G401 (cell line): ENCODE measurements at regions not wholly inside any gene's neighbourhood (a gene's known extent, or its start where the extent isn't known, plus 50 kb on each side); places are given as distances from the start of the nearest gene placed in this dataset.

Source experiments
- DNase-seq: peaks from one replicate; pipeline ENCODE4 v3.0.0-alpha.2; 2015; ENCODE audit warnings: low spot score
- in situ Hi-C: cut with HindIII; loops from 2 replicates; pipeline ENCODE4 v1.10.0; 2016; ENCODE audit warnings: low sequenced_read_pairs, mixed read lengths

DNA sequence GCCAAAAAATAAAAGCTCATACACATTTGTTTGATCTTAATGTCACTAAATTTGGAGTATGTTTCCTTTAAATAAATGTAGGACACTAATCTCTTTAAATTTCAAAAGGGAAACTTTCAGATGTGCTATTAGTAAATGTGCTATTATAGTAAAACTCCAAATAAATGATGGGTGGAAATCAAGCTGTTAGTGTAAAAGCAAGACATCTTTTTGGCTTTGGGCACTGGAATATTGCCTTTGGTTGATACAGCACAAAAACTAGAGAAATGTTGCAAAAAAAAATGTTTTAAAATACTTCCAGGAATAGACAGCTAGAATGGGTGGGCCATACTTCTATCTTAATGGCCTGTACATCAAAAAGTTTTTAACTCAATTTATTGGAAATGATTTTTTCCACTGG, 151.6 kb downstream of the FBXO8 start:
- in situ Hi-C loops: no loop called here
- DNase-seq: no peak

DNA sequence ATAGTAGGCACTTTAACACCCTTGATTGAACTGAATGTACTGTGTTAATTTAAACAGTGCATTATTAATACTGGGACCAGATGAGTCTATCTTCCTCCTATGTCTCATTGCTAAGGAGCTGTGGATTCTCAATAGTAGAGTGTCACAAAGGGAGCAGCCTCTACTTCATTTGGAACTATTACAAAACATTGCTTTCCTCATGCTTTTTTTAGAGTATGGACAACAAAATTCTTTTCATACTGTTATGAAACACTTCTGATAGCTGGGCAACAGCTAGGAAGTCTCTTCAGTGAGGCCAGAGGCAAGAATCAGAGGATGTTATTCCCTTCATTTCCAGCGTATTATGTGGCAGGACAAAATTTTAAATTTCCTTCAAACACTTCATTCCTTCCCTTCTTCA, 160.8 kb downstream of the FBXO8 start:
- no peak for DNase-seq
- in situ Hi-C loops: no loop called here

DNA sequence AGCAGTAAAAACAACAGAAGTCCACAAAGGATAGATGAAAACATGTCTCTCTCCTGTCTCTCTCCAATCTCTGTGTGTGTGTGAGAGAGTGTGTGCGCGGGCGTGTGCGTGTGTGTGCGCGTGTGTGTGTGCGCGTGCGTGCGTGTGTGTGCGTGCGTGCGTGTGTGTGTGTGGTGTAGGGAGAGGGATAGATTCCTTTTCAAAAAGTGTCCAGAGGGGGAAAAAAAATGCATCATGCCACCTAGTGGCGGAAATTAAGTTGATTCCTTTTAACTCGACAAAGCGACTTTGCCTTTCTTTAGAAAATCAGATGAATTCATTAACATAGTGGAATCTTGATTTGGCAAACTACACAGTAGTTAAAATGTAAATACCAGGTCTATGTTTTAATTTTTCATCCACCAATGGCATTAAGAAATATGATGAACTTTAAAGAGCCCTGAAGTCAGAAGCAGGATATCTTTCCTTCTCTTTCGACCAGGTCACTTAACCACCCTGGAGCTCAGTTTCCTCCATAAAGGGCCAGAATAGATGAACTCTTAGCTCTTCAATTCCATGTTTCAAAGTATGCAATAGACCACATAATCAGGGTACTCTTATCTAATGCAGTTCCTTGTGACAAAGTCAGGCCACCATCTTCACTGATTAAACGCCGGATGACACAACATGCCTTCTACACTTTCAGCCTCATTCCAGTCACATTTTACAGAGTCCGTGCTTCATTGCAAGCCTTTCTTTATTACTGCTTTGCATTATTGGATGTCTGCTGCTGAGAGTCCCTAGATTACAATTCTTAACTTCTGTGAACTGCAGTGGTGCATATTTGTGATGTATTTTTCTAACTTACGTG, 162.8 kb downstream of the FBXO8 start:
- in situ Hi-C loops: no loop called here
- DNase-seq: peak; percentile 57

DNA sequence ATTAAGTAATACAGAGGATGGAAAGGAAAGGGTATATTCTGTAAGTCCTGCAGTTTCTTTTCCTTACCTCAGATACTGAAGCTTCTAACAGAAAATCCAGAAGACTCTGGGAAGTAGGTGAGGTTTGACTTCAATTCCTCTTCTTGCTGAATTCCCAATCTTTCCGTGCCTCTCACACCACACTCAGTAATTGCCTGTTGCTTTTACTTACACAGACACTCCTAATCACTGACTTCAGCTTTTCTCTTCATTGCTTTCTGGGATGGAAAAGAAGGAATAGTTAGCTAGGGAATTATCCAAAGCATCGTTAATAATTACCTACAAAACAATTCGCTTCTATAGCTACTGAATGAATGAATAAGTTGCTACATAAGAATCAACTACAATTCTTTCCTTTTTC, 163.6 kb downstream of the FBXO8 start:
- in situ Hi-C loops: no loop called here
- peak; percentile 6 for DNase-seq

DNA sequence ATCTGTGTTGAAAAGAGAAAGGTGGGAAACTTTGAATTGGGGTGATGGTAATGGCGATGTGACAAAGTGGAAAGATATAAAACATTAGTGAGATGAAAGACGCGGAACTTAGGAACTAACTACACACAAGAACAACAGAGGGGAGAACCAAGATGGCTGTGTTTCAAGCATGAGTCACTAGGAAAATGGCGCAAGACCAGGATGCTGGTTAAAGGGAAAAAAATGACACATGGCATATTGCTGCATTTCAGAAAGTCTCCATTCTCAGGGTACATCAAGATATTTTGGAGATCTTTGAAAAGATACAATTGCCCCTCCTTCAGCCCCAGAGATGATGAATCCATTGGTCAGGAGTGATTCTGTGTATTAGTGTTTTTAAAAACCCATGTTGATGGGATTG, 164.4 kb downstream of the FBXO8 start:
- in situ Hi-C loops: no loop called here
- no peak for DNase-seq

DNA sequence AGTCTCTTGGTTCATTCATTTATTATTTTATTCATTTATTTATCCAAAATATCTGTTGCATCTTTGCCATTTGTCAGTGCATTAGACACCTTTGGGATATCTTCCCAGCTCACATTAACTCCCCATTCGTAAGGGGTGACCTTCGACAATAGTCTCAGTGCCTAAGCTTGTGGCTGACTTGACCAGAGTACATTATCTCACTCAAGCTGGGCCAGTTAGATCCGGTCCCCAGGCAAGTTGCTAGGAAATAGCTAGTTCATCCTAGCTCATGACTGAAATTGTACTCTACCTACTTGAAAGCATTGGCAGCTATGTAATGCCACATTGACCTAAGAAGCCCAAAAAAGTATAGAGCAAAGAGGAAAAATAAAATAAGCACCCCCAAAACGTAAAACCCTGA, 165.3 kb downstream of the FBXO8 start:
- in situ Hi-C loops: no loop called here
- DNase-seq: no peak

DNA sequence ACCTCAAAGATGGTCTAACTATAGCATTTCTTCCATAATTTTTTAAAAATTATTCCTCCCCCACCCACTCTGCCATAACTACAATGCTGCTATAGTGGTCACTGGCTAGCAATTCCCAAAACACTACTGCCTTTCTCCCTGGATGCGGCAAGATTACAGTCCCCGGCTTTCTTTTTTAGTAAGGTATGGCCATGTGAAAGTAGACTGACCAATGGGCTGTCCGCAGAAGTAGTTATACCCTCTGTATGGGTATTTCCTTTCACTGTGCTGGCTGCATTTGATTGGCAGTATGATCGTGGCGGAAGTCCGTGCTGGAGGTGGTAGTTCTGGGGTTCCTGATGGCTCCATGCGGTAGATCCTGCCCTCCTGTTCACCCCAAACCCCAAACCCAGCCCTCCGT, 166.0 kb downstream of the FBXO8 start:
- in situ Hi-C loops: no loop called here
- no peak for DNase-seq

DNA sequence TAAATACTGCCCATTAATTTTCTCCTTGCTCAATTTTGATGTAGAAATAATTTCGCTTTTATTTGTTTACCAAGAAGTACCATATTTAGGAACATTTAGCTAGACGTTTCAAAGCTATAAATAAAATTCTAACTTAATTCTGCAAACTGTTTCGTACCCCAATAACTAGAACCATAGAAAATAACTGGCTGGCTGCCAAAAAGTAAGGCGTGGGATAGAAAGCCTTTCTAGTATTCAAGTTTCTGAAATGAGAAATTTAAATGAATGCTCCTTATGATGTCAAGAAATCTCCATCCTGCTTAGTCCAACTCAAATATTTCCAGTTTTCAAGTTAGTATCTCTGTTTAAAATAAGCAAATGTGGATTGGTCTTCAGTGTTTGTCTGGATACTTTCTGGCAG, 167.4 kb downstream of the FBXO8 start:
- DNase-seq: no peak
- in situ Hi-C loops: no loop called here

DNA sequence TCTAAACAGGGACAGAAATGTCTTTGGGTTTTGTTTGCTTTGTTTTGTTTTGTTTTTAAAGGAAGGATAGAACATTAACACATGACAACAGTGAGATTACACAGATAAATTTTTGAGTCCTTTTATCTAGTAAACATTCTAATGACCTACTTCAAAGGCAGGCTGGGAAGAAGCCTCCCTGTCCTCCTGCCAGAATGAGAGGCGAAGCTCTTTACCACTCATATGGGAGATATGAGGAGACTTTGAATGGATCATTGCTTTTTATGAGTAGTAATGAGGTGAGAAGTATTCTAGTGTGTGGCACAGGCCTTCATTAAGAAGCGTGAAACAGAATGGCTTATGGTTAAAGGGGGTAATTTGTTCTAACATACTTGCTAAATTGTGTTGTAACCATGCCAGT, 172.0 kb downstream of the FBXO8 start:
- in situ Hi-C loops: no loop called here

DNA sequence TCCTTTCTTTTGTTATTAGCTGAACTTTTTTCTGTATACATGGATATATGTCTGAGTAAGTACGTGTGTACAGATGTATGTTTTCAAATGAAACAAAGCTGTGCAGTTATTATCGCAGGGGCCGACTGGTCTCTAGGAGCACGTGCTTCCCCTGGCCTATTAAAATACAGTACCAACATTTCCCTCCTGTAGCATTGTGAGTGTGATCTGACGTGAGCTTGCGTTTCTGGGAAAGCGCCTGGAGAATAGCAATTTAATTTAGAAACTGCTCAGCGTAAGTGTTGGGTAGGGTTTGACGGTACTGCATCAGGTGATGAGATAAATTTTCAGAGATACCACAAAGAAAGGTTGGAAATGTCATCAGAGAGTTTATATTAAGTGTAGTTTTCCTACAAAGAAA, 173.3 kb downstream of the FBXO8 start:
- in situ Hi-C loops: no loop called here
- no peak for DNase-seq

More for the DNA sequence above, 172.0 kb downstream of the FBXO8 start:
- no peak for DNase-seq

DNA sequence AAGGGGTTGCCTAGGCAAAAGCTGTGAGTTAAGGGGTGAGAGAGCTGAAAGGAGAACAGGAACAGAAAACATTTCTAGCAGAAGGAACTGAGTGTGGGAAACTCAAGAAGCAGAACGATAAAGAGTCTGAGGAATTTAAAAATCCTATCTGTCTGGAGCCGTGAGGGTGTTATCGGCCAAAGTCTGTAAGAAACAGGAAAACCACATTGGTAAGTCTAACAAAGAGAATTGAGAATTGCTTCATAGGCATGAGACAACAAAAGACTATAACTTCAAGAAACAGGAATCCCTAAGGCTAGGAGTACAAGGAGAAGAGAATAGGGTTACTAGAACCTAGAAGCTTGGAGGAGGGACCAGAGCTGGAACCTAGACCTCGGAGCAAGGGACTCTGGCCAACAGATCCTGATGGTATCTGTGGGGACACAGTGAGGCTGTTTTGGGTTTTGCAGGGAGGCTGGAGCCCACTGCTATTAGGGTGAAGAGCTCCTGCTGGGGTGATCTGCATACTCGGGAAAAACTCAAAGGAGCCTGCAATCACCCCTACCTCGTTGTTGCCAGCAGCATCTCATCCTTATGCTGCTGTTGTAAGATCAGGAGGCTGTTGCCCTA, 175.6 kb downstream of the FBXO8 start:
- in situ Hi-C loops: no loop called here
- DNase-seq: no peak

DNA sequence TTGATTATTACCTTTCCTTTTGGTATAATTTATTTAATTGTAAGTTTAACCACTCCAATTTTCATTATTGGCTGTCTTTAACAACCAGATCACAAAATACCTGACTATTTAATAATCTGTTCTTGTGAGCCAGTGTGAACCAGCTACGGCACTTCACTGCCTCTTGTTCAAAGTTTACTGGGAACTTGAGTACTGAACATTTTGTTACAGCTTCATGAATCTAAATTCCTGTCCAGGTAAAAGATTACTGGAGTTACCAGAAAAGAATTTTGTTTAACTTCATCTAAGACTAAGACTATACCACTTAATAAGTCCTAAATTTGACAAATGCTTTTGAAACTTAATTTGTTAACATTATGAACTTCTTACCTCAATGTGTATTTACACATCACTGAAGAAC, 178.3 kb downstream of the FBXO8 start:
- in situ Hi-C loops: no loop called here
- no peak for DNase-seq

DNA sequence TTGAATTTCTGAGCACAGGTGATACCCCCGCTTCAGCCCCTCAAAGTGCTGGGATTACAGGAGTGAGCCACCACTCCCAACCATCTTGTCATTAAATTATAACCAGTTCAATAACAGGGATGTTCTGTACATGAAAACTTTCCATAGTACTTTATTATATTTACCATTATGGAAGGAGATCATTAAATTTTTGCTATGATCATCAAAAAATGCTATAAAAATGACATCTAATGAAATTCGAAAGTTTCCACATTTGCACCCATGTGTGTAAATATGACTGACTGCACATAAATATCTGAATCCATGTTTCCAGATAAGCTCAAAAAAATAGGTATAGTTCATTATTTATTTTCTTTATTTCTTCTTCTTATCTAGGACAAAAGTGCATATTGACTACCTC, 182.6 kb downstream of the FBXO8 start:
- DNase-seq: no peak
- in situ Hi-C loops: no loop called here

DNA sequence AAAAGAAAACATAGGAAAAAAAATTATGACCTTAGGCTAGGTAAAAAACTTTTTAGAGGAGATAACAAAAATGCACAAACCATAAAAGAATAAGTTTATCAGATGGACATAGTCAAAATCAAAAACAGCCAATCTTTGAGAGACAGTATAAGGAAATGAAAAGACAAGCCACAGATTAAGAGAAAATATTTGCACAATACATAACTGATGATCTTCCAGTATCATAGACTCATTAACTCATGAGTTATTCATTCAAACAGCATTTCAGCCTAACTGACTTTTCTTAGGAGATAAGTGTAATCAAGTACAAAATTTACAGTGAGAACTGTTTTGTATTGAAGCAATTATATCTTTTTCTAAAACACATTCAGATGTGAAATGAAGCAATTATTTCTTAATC, 183.8 kb downstream of the FBXO8 start:
- DNase-seq: no peak
- in situ Hi-C loops: no loop called here

DNA sequence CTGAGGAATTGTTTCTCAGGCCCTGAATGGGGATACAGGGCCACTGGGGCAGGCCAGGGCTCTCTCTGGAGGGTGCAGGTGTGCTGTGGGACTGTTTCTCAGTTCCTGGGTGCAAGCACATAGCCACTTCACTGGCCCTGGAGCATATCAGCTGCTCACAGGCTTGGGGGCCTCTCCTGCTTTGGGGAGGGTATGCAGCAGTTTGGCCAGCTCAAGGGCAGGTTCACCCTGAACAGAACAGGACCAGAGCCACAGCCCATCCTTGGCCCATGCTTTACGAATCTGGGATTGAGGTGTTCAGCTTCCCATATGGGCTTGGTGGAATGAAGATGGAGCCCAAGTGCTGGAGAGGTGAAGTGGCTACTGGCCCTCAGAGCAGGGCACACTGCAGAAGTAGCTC, 186.5 kb downstream of the FBXO8 start:
- in situ Hi-C loops: no loop called here
- DNase-seq: no peak

DNA sequence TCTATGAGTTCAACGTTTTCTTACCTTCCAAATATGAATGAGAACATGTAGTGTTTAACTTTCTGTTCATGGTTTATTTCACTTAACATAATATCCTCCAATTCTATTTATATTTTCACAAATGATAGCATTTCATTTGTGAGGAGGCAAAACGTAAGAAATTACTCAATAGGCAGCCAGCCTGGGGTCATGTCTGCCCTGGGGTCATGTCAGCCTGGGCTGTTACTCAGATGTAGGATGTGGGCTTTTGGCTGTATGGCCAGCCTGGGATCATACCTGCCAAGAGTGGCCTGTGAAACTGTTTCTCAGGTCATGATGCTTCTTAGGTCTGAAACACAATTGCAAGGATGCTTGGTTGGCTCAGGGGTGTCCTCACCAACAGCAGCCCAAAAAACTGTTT, 187.0 kb downstream of the FBXO8 start:
- DNase-seq: no peak
- in situ Hi-C loops: no loop called here

DNA sequence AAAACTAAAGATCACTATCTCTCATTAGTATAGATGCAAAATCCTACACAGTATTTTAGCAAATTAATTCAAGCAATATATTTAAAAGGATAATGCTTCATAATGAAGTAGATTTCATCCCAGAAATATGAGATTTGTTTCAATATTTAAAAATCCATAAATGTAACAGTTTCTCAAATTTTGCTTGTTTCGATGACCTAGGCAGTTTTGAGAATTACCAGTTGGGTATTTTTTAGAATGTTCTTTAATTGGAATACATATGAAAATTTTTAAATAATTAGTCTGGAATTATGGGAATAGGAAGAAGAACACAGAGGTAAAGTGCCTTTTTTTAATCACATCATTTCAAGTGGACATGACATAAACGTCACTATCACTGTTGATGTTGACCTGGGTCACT, 192.3 kb downstream of the FBXO8 start:
- DNase-seq: no peak
- in situ Hi-C loops: no loop called here

DNA sequence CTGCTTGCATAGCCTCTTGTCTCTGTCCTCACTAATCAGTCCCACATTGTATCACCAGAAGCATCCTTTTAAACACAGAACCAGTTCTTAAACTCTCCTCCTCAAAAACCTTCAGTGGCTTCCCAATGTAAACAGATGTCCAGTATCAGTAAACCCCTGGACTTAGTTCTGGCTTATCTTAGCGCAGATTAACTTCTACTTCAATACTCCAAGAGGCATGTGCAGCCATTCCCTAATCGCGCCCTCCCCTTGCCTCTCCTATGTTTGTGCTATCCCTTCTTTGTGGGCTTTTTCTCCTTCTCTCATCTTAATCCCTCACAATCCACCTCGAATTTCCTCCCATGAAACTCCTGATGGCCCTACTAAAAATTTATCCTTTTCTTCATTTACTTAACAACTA, 193.8 kb downstream of the FBXO8 start:
- no peak for DNase-seq
- in situ Hi-C loops: no loop called here

DNA sequence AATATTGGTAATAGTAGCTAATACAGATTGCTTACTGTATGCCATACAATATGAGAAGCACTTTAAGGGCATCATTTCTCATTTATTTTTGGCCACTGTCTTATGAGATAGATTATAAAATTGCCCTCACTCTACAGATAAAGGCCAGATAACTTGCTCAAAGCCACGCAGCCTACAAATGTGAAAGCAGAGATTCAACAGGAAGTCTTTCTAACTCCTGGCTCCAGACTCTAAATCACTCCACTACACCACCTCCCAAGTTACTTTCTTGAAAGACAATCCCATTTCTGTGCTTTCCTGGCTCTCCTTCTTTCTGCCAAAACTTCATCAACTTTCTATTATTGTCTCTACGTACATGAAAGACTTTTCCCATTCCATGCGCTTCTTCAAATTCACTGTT, 194.7 kb downstream of the FBXO8 start:
- in situ Hi-C loops: no loop called here
- DNase-seq: no peak

DNA sequence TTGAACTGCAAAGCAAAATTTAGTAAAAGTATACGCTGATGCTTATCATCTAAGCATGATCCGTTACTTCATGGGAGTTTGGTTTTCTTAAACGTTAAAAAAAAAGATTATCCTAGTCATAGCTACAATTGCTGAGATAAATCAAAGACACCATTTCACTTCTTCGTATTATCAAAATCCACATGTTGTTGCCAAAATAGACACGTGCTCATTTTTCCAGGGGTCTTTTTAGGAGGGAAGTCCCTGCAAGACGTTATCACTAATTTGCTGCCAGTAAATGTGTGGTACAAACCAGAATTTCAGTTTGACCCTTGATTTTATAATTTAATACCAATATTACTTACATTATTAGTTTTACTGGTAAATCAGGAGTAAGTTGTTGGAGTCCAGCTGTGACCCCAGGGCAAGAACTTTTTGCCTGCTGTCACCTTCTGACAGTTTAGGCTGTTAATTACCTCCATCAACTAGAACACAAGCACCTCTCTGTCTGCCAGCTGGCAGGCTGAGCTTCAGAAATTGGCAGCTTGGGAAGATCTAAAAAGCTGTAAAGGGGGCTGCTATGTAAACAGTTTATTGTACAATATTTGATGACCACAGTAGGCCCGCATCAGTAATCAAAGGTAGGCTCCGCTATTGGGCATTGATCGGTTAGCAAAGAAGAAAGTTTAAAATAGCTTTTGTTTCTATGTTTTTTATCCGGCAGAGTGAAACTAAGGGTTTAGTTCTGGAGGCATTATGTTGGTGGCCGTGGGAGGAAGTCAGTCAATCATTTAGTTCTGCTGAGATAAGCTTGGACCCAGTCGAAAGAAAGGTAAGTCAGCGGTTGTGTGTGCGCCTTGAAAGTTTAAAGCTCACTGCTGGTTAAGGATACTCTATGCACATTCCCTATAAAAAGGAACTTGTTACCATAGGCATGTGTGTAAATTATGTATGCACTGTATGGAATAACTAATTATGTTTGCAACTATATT, 196.4 kb downstream of the FBXO8 start:
- in situ Hi-C loops: no loop called here
- no peak for DNase-seq
